HepG2 (cell line): ENCODE measurements at regions not wholly inside any gene's neighbourhood (a gene's known extent, or its start where the extent isn't known, plus 50 kb on each side); places are given as distances from the start of the nearest gene placed in this dataset.

Experiments
- ATAC-seq: fragments of 200-7000 bp; cut with Tn5 transposase; 3 replicates; pipeline ENCODE4 v1.9.1; 2020; ENCODE audit warnings: mild to moderate bottlenecking, moderate library complexity
- BruUV-seq: library from RNA; stranded (reverse); fragments of 400-500 nt; replicated peaks from 2 replicates; lab custom pipeline; 2021; lab: Mats Ljungman, UMichigan
- CTCF ChIA-PET: fragments of 300-600 bp; formaldehyde crosslinking; extraction: SDS; loops from one replicate; lab custom pipeline; 2021; ENCODE audit warnings: low total read pairs, inconsistent platforms, low intra/inter-chr PET ratio; lab: Yijun Ruan, JAX
- POLR2A ChIA-PET: fragments of 350-600 bp; sonication (Branson Sonifier 250); formaldehyde crosslinking; loops from one replicate; lab custom pipeline; 2020; ENCODE audit warnings: antibody characterized with exemption, inconsistent platforms; lab: Yijun Ruan, JAX
- DNase-seq: peaks from one replicate; pipeline ENCODE4 v3.0.0-alpha.2; 2015; ENCODE audit warnings: low spot score
- FAIRE-seq: peaks from 3 replicates; lab custom pipeline; 2011; peaks lifted over from hg19 to GRCh38; lab: Jason Lieb, UNC
- H2AFZ ChIP-seq: one replicate; pipeline ENCODE4 v1.6.1; 2011; ENCODE audit warnings: low read length, inconsistent platforms
- H3K27ac ChIP-seq: fragments of 300-600 bp; 3 replicates; pipeline ENCODE4 v1.8.0; 2011; ENCODE audit warnings: mixed run types, mild to moderate bottlenecking, mixed read lengths, low read length, inconsistent platforms; ENCODE audit not compliant: insufficient read depth; ENCODE audit errors: extremely low read length
- H3K27me3 ChIP-seq, 2 experiments: fragments of 200-600 bp in 1 of 2; 2 replicates in 1 of 2; 3 replicates in 1 of 2; pipeline versions ENCODE4 v1.6.0 to v1.8.0; 2011; ENCODE audit warnings: low read length in 2 of 2, mild to moderate bottlenecking in 2 of 2, moderate library complexity in 2 of 2, inconsistent platforms in 1 of 2; ENCODE audit not compliant: insufficient read depth in 2 of 2, control insufficient read depth in 1 of 2
- H3K36me3 ChIP-seq, 2 experiments: fragments of 200-600 bp in 1 of 2; replicated peaks in 1 of 2; 2 replicates in 1 of 2; 3 replicates in 1 of 2; pipeline versions ENCODE4 v1.5.1 to v1.8.0; 2011; ENCODE audit warnings: low read length in 2 of 2, inconsistent platforms in 1 of 2; ENCODE audit not compliant: insufficient read depth in 2 of 2, control insufficient read depth in 1 of 2
- H3K4me1 ChIP-seq: 2 replicates; pipeline ENCODE4 v1.5.1; 2012; ENCODE audit warnings: low read length, inconsistent platforms; ENCODE audit not compliant: insufficient read depth
- H3K4me2 ChIP-seq: 2 replicates; pipeline ENCODE4 v1.6.0; 2011; ENCODE audit warnings: low read depth, low read length, inconsistent platforms
- H3K4me3 ChIP-seq, 3 experiments: fragments of 200-600 bp in 1 of 3; sonication (generic), shearing (Covaris generic) in 1 of 3; replicated peaks in 1 of 3; 2 replicates each; pipeline ENCODE4 v1.5.1; 2011 to 2016; ENCODE audit warnings: low read length in 3 of 3, inconsistent platforms in 2 of 3, low read depth in 2 of 3, mild to moderate bottlenecking in 2 of 3, control low read depth in 1 of 3, mixed read lengths in 1 of 3; ENCODE audit not compliant: insufficient read depth in 1 of 3
- H3K79me2 ChIP-seq: one replicate; pipeline ENCODE4 v1.6.1; 2011; ENCODE audit warnings: low read length, inconsistent platforms; ENCODE audit not compliant: insufficient read depth
- H3K9ac ChIP-seq: 2 replicates; pipeline ENCODE4 v1.6.0; 2011; ENCODE audit warnings: mild to moderate bottlenecking, low read depth, low read length, inconsistent platforms; ENCODE audit not compliant: insufficient read depth
- H3K9me3 ChIP-seq: 2 replicates; pipeline ENCODE4 v1.5.1; 2012; ENCODE audit warnings: mild to moderate bottlenecking, low read length
- H4K20me1 ChIP-seq: 2 replicates; pipeline ENCODE4 v1.6.0; 2011; ENCODE audit warnings: inconsistent platforms, mild to moderate bottlenecking, low read length, moderate library complexity; ENCODE audit not compliant: insufficient read depth
- IRF2 ChIP-seq: IDR thresholded peaks from 2 replicates; pipeline ENCODE4 v1.6.1; 2018; ENCODE audit warnings: missing genetic modification reagents, missing compliant biosample characterization
- JDP2 ChIP-seq: sonication (generic); formaldehyde crosslinking; IDR thresholded peaks from 2 replicates; pipeline ENCODE4 v1.8.1; 2022; ENCODE audit warnings: missing genetic modification reagents, borderline replicate concordance
- KDM5B ChIP-seq: sonication (generic); formaldehyde crosslinking; IDR thresholded peaks from 2 replicates; pipeline ENCODE4 v1.4.0; 2020; ENCODE audit warnings: missing genetic modification reagents, mild to moderate bottlenecking, borderline replicate concordance
- MAFG ChIP-seq: sonication (generic); formaldehyde crosslinking; IDR thresholded peaks from 2 replicates; pipeline ENCODE4 v1.5.1; 2020; ENCODE audit warnings: mild to moderate bottlenecking, missing genetic modification reagents
- RORA ChIP-seq: sonication (generic); formaldehyde crosslinking; IDR thresholded peaks from 2 replicates; pipeline ENCODE4 v1.5.0; 2020; ENCODE audit warnings: mild to moderate bottlenecking, missing genetic modification reagents, moderate library complexity
- SRSF1 ChIP-seq: fragments of 200-400 bp; formaldehyde crosslinking; optimal IDR thresholded peaks from 2 replicates; pipeline ENCODE3; 2017; ENCODE audit warnings: mild to moderate bottlenecking, low read depth, low read length, moderate library complexity
- ZC3H4 ChIP-seq: sonication (generic); formaldehyde crosslinking; IDR thresholded peaks from 2 replicates; pipeline ENCODE4 v1.4.0; 2020; ENCODE audit warnings: missing genetic modification reagents, borderline replicate concordance
- ZNF451 ChIP-seq: sonication (generic); formaldehyde crosslinking; IDR thresholded peaks from 2 replicates; pipeline ENCODE4 v1.5.0; 2020; ENCODE audit warnings: mild to moderate bottlenecking, missing genetic modification reagents
- ZNF510 ChIP-seq: sonication (generic); formaldehyde crosslinking; IDR thresholded peaks from 2 replicates; pipeline ENCODE4 v1.4.0; 2020; ENCODE audit warnings: low read depth, mild to moderate bottlenecking, missing genetic modification reagents
- ZNF605 ChIP-seq: sonication (generic); formaldehyde crosslinking; IDR thresholded peaks from 2 replicates; pipeline ENCODE4 v1.8.0; 2022; ENCODE audit warnings: mild to moderate bottlenecking, missing genetic modification reagents
- ZNF788 ChIP-seq: sonication (generic); formaldehyde crosslinking; IDR thresholded peaks from 2 replicates; pipeline ENCODE4 v1.5.0; 2020; ENCODE audit warnings: mild to moderate bottlenecking, missing genetic modification reagents, borderline replicate concordance
- WGBS: methylation state at CpG from one replicate; pipeline ENCODE4 v1.1.6; 2017; ENCODE audit warnings: low lambda C conversion rate; 5-methylcytosine and 5-hydroxymethylcytosine counted together
- in situ Hi-C: cut with HindIII; loops from 2 replicates; pipeline ENCODE4 v1.10.0; 2017; ENCODE audit warnings: low pct_unique_long_range_greater_than_20kb; ENCODE audit not compliant: extremely low pct_ligation_motif_present
- intact Hi-C: fragments of 100-400 bp; cut with micrococcal nuclease; formaldehyde crosslinking; loops from one replicate; pipeline ENCODE4 v1.10.0; 2022; ENCODE audit not compliant: unreplicated experiment
- TF ChIP-seq, protein P1 (sequence below): sonication (generic); formaldehyde crosslinking; IDR thresholded peaks from 2 replicates; pipeline ENCODE4 v1.4.0; 2020; ENCODE audit warnings: missing genetic modification reagents, borderline replicate concordance
- TF ChIP-seq, protein P2 (sequence below): sonication (generic); formaldehyde crosslinking; IDR thresholded peaks from 2 replicates; pipeline ENCODE4 v1.5.0; 2020; ENCODE audit warnings: missing genetic modification reagents
- TF ChIP-seq, protein P3 (sequence below): sonication (generic); formaldehyde crosslinking; IDR thresholded peaks from 2 replicates; pipeline ENCODE4 v1.4.0; 2020; ENCODE audit warnings: missing genetic modification reagents, low read depth, mild to moderate bottlenecking, borderline replicate concordance

DNA sequence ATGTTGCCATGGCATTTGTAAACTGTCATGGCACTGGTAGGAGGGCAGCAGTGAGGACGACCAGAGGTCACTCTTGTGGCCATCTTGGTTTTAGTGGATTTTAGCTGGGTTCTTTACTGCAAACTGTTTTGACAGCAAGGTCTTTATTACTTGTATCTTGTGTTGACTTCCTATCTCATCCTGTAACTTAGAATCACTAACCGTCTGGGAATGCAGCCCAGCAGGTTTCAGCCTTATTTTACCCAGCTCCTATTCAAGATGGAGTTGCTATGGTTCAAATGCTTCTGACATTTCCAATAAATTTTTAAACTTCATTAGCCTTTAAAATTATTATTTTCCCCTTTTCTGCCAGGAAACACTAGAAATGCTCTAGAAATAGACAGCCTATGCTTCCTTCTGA, 839.1 kb downstream of the NR2F1-AS1 start:
- 0% methylated on average over 2 of the region's 2 CpGs for WGBS
- BruUV-seq: no TSS peak

More for the DNA sequence above, 839.1 kb downstream of the NR2F1-AS1 start:
- DNase-seq: no peak
- FAIRE-seq: no peak
- no peaks in the 10 kb centered on the region for H3K79me2 ChIP-seq
- ChIA-PET CTCF (no interaction called here), POLR2A (no interaction called here)
- in situ Hi-C loops (no loop called here), intact Hi-C loops (no loop called here)
- H3K4me2 ChIP-seq: no peak overlapping the region
- no peak overlapping the region for H3K27ac ChIP-seq
- H3K4me3 ChIP-seq: no peak overlapping the region
- H3K4me1 ChIP-seq: no peaks in the 10 kb centered on the region
- no peaks in the 10 kb centered on the region for H3K27me3 ChIP-seq
- TF ChIP-seq SRSF1: no peak
- TF ChIP-seq JDP2 (CRISPR knock-in tag): no peak
- TF ChIP-seq ZNF510 (CRISPR knock-in tag): no peak
- TF ChIP-seq ZC3H4: no peak
- no peak for TF ChIP-seq ZNF451
- no peak for TF ChIP-seq ZNF788
- TF ChIP-seq, protein P1, sequence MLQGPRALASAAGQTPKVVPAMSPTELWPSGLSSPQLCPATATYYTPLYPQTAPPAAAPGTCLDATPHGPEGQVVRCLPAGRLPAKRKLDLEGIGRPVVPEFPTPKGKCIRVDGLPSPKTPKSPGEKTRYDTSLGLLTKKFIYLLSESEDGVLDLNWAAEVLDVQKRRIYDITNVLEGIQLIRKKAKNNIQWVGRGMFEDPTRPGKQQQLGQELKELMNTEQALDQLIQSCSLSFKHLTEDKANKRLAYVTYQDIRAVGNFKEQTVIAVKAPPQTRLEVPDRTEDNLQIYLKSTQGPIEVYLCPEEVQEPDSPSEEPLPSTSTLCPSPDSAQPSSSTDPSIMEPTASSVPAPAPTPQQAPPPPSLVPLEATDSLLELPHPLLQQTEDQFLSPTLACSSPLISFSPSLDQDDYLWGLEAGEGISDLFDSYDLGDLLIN (CRISPR knock-in tag): no peak
- TF ChIP-seq IRF2 (CRISPR knock-in tag): no peak
- TF ChIP-seq ZNF605 (CRISPR knock-in tag): no peak
- no peak for TF ChIP-seq RORA (CRISPR knock-in tag)
- TF ChIP-seq KDM5B (CRISPR knock-in tag): no peak
- TF ChIP-seq, protein P2, sequence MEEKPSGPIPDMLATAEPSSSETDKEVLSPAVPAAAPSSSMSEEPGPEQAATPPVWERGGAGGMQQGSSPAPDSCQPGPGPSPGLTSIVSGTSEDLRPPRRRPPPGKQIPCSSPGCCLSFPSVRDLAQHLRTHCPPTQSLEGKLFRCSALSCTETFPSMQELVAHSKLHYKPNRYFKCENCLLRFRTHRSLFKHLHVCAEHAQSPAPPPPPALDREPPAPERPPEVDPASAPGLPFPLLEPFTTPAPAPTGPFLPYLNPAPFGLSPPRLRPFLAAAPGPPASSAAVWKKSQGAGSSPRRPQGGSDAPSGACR (CRISPR knock-in tag): no peak
- TF ChIP-seq MAFG (CRISPR knock-in tag): no peak
- TF ChIP-seq, protein P3, sequence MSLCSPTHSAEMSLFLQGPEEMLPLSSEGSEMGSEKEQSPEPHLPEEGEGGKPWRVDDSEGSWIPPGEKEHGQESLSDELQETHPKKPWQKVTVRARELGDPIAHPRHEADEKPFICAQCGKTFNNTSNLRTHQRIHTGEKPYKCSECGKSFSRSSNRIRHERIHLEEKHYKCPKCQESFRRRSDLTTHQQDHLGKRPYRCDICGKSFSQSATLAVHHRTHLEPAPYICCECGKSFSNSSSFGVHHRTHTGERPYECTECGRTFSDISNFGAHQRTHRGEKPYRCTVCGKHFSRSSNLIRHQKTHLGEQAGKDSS: no peak
- no peaks in the 10 kb centered on the region for H3K9me3 ChIP-seq
- ATAC-seq: no peak
- H4K20me1 ChIP-seq: no peaks in the 10 kb centered on the region
- no peaks in the 10 kb centered on the region for H3K36me3 ChIP-seq
- no peak overlapping the region for H2AFZ ChIP-seq
- H3K9ac ChIP-seq: no peak overlapping the region
